ENCODE measurements at regions not wholly inside any gene's neighbourhood (a gene's known extent, or its start where the extent isn't known, plus 50 kb on each side); places are given as distances from the start of the nearest gene placed in this dataset.

DNA sequence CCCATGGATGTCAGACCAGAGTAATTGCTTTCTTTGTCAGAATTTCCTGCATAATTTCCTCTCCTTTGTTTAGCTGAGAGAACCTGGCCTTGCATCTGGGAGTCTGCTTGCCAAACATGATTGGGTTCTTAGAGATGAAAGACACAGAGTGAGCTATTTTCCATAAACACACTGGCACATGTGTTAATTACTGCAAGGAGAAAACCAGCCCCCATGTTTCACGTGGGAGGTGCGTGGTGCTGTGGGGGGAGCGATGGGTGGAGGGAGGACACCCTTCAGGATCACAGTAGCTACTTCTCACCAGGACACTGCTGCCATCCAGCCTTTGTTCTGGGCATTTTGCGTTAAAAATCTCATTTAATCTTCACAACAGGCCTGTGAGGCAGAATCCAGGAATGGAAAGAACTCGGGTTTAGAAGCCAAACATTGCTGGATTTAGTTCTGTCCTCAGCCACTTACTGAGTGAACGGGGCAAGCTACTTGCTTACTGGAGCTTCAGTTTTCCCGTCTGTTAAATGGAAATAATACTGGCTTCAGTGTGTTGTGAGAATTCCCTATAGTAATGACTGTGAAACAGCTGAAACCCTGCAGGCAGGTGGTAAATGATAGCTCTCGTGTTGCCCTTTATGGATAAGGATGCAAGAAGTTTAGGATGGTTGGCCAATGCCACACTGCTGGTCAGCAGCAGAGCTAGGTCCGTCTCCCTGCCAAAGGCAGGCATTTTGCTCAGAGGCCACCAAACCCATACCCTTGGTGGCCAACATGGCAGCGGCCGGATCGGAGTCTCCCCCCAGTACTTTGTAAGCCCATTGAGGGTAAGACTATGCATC is 100.1 kb upstream of the ASAP2 start:
- no peak for DNase-seq (ENCODE audit: low read depth in 2 of 2, low spot score in 1 of 2)

DNA sequence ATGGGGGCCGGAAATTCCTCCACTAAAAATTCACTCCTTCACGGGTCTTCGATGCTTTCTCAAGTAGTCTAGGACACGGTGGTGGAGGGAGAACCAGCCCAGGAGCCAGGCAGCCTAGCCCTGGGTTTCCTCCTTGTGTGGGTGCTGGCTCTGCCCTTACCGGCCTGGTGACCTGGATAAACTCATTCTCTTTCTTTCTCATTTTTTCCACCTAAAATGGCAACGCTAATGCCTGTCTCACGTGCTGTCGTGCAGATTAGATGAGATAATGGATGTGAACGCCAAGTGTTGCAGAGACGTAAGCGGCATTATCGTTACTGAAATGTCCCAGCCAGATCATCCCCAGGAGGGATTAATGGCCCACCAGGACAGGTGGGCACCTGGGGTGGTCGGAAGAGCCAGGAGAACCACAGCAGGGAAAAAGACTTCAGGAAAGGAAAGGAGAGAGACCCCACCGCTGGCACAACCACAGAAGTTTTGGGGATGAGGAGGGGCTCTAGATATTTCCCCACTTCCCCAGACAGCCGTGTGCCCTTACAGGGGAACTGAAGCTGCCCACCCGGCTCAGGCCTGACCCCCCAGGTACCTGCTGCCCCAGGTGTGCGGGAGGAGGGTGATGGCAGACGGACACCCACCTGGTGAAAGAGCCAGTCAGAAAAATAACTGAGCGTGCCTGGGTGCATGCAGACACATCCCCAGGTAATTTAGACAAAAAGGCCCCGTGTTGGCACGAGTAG is 100.8 kb upstream of the ASAP2 start:
- DNase-seq (ENCODE audit: low read depth in 2 of 2, low spot score in 1 of 2) = no peak

DNA sequence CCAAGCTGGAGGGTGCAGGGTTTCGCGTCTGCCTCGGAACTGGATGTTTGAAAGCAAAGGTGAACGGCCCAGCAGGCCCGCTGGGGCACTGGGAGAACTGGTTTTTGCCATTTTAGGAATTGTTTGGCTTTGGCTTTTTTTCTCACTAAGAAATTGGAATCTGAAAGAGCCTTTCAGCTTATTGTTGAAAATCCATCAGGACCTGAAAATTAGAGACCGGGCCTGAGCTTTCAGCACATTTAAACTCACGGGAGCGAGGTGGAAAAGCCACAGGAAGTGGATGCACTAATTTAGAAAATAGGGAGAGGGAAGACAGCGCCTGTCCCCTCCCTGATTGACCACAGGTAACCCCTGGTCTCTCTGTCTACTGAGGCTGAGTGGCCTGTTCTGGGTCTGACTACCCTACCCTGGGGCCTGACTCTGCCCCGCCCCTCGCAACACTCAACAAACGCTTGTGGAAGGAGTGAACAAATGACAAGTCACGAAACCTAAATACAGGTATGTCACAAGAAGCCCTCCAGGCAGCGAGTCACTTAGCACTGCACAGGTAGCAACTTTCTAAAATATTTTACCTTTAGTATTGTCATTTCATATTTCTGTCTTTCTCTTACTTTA is 100.3 kb upstream of the MBOAT2 start:
- DNase-seq (ENCODE audit: low read depth in 2 of 2, low spot score in 1 of 2) = no peak

DNA sequence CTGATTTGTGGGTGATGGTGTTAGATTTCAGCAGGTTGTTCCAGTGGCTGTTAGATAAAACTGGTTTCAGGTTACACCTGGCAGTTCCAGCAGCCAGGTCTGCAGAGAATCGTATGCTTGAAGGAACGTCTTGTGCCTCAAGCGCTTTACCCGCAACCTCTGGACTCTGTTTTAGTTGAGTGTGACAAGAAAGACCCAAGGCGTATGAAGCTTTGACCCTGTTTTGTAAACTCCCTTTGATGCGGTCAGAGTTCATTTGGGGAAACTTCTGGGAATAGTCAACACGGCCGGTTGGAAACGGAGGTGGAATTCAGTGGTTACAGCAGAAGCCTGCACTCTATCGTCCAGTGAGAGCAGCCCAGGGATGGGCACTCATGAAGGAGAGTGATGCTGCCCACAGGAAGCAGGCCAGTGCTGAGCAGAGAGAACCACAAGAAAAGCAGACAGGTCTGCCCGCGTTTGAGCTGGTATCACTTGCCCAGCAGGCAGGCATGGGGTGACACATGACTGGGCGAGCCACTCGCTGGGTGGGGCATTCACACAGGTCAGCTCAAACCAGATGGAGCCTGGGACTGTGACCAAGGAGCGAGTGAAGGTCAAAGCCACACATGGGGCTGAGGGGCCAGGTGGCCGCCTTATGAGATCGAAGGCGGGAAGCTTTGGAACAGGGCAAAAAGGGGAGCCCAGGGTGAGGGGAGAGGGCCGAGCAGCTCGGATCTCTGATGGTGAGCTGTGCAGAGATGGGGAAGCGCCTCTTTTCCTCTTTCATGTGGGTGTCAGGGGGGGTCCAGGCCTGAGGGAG is 99.6 kb upstream of the MBOAT2 start:
- no peak for DNase-seq (ENCODE audit: low read depth in 2 of 2, low spot score in 1 of 2)

DNA sequence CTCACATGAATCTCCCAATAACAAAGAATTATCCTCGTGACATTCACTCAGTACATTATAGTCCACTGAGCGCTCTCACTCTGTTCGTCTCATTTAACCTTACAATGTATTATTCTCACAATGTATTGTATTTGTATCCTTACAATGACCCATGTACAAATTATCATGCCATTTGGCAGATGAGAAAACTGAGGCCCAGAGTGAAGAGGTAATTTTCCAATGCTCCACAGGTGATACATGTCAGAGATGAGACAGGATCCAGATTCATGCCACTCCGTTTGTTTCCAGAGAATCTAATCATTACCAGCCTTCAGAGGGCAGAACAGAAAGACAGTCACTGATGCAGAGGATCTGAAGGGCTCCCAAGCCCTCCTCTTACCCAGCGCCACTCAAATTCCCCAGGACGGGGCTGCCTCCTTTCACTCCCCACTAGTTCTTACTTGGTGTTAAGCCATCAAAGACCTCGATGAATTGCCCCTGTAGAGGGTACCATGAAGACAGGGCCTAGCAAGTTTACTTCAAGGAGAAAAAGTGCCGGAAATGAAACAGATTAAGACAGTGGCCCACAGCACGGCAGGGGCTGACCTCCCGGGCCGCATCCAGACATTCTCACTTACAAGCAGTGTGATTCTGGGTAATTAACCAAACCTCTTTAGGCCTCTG is 98.4 kb upstream of the MBOAT2 start:
- no peak for DNase-seq (ENCODE audit: low read depth in 2 of 2, low spot score in 1 of 2)

DNA sequence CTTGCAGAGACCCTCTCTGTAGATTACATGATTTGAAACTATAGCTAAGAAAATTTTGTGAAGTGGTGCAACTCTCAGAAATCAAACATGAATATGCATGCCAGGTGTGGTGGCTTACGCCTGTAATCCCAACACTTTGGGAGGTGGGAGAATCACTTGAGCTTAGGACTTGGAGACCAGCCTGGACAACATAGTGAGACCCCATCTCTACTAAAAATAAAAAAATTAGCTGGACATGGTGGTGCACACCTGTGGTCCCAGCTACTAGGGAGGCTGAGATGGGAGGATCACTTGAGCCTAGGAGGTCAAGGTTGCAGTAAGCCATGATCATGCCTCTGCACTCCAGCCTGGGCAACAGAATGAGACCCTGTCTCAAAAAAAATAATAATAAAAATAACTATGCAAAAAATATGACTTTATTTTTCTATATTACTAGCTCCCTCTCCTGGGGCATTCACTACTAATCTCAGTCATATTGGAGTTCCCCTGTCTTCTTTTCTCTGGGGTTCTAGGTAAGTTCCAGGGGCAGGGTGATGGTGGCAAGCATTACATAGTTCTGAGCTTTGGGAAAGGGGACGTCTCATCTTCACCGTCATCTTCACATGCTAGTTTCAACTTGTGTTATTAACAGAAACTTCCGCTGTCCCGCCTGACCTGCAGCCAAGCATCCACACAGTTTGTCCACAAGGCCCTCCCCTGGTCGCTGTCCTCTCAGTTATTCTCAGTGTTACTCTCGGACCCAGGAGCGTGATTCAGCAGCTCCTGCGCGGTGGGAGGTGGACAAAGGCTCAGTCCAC is 96.8 kb upstream of the MBOAT2 start:
- no peak for DNase-seq (ENCODE audit: low read depth in 2 of 2, low spot score in 1 of 2)

DNA sequence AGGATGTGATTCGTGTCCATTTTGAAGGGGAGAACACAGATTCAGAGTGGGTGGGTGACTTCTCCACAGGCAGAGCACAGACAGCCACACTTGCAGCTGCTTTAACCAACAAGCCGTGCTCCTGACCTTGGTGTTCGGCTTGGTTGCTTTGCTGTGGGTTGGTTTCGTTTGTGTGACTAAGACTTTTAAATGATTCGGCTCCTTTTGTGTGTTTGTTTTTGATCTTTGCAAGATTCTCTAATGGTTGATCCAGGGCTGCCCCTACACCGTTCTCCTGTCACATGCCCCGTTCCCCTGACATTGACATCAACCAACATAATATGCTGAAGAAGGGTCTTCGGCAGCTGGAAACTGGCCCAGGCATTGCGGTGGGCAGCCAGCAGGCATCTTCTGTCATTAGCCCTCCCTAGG is 95.9 kb upstream of the MBOAT2 start:
- DNase-seq (ENCODE audit: low read depth in 2 of 2, low spot score in 1 of 2) = no peak

DNA sequence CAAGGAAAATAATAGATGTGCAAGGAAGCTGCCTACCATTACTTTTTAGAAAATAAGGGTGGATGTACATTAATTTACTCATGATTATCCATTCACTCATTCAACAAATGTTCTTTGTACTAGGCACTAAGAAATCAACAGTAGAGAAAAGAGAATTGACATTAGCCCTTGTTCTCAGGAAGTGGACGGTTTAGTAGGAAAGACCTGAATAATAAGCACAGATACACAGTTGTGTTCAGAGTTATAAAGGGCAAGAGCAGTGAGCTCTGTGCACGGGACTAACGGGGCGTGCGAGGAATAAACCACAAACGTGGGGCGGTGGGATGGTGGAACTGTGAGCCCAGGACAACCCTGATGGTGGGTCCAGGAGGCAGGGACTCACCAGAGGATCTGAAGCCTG is 94.4 kb upstream of the MBOAT2 start:
- no peak for DNase-seq (ENCODE audit: low read depth in 2 of 2, low spot score in 1 of 2)

DNA sequence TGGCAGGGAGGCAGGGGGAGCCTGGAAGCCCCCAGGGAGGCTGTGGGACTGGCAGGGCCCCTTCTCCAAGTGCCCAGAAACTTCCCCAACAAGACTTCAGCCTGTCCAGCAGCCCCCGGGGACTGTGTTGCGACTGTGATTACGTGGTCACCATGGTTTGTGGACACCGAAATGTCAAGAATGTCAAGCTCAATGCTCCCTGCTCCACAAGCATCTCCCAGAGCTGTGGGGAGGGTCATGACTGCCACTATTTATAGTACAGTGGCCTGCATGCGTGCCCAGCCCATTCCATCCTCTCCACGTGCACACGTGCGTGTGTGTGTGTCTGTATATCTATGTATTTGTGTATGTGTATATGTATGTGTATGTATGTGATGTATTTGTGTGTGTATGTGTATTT is 93.8 kb upstream of the MBOAT2 start:
- DNase-seq (ENCODE audit: low read depth in 2 of 2, low spot score in 1 of 2) = no peak

DNA sequence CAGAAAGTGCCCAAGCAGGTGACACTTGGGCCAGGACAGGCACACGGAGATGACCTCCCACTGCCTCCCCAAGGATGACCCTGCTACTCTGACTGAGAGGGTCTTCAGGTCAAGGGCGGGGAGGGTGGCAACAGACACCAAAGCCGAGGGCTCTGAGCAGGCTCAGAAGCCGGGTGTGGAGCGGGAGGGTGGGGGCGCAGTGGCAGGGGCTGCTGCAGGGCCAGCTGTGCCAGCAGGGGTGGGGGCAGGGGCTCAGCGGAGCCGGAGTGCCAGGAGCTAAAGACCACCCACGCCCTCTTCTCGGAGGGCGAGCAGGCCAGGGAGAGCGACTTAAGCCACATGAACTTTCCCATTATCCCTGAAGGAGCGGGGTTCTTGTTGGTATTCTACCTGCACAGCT is 93.3 kb upstream of the MBOAT2 start:
- no peak for DNase-seq (ENCODE audit: low read depth in 2 of 2, low spot score in 1 of 2)

DNA sequence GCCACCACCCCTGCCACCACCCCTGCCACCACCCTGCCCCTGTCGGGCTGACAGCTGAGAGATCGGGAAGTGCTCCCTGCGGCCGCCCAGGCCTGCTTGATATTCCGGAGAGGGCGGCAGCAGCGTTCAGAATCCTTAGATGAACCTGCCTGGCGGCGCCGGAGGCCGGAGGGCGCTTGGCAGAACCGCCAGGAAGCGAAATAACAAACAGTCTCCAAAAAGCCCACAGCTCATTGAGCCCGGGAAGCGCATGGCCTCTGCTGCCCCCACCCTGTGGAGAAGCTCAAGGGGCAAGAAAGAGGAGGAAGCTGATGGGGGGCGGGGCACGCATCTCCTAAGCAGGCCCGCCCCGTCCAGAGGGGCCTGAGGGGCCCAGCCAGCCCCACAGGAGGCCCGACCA is 92.2 kb upstream of the MBOAT2 start:
- no peak for DNase-seq (ENCODE audit: low read depth in 2 of 2, low spot score in 1 of 2)

DNA sequence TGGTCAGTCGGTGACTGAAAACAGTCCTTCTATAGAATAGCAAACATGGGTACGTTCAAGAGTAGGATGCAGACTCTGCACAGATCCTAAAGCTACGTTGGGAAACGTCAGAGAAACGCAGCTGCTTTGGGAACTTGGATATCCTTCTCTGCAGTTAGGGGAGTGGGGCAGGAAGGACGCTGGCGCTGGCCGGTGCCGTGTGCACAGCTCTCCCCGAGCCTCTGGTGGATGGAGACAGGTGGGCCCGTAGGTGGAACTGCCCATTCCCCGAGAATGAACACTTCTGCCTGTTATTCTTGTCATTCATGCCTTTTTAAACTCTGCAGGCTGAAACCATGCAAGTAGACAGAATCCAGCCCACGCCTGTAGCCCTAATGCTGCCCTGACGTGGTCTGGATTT is 91.7 kb upstream of the MBOAT2 start:
- no peak for DNase-seq (ENCODE audit: low read depth in 2 of 2, low spot score in 1 of 2)

DNA sequence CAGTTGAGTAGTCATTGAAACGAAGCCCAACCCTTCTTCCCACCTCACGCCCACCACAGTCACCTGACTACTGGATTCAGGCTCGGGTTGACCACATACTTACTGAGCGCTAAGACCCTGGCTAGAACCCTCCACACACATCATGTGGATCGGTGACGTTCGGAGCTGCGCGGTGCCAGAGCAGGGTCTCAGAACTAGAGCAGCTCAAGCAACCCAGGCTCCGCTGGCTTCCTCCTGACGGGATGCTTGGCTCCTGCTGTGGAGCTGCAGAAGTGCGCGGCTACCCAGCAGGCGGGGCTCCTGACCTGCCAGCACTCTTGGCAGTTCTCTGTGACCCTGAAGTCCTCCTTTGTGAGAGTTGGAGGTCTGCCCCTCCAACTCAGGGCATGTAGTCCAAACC is 90.6 kb upstream of the MBOAT2 start:
- no peak for DNase-seq (ENCODE audit: low read depth in 2 of 2, low spot score in 1 of 2)

DNA sequence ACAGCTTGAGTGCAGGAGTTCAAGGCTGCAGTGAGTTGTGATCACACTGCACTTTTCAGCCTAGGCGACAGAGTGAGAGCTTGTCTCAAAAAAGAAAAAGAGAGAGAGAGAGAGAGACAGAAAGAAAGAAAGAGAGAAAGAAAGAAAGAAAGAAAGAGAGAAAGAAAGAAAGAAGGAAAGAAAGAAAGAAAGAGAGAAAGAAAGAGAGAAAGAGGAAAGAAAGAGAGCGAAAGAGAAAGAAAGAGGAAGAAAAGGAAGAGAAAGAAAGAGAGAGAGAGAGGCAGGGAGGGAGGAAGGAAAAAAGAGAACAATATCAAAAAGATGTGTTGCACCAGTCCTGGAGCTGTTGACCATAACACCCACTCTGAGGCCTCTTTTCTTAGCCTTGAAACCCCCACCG is 89.8 kb upstream of the MBOAT2 start:
- DNase-seq (ENCODE audit: low read depth in 2 of 2, low spot score in 1 of 2) = no peak

DNA sequence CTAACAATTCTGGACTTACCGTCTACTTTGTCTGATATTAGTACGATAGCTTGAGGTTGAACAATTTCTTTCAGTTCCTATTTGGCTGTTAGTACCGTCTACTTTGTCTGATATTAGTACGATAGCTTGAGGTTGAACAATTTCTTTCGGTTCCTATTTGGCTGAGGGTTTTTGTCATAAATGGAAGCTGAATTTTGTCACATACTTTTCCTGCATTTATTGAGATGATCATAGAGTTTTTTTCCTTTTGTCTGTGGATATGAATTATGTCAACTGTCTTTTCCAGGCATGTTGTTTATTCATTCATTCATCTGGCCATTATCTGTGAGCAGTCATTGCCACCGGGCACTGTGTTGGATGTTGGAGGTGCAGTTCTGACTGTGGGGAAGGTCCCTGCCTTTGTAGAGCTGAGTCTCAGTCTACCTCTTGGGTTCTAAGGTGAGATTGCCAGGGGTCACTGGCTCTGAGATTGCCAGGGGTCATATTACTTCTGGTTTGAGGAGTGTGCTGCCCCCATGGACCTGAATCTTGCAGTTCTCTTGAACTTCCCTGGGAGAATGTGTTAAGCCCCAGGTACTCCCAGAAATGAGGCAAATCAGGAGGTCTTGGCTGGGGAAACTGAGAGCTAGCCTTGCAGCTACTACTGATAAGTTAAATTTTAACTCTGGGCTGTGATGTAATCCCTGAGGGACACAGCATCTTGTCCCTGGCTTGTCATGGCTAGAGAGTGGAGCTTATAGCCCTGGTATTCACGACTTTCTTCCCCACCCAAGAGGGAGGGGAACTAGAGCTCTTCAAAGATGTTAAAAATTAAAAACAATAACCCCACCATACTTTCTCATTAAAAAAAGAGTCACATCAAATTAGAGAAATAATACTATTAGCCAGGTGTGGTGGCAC is 89.1 kb upstream of the MBOAT2 start:
- no peak for DNase-seq (ENCODE audit: low read depth in 2 of 2, low spot score in 1 of 2)

DNA sequence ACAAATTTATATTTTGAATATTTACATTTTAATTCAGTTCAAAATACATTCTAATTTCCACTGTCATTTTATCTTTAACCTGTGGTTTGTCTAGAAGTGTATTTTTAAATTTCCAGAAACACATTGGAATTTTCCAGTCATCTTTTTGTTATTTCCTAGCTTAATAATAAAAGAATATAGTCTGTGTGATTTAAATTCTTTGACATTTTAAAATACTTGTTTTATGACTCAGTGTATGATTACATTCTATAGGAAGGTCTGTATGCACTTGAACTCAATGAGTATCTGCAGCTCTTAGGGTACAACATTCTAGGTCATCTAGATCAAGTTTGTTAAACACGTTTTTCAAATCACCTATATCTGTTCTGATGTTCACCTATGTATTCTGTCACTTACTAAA is 88.3 kb upstream of the MBOAT2 start:
- no peak for DNase-seq (ENCODE audit: low read depth in 2 of 2, low spot score in 1 of 2)

DNA sequence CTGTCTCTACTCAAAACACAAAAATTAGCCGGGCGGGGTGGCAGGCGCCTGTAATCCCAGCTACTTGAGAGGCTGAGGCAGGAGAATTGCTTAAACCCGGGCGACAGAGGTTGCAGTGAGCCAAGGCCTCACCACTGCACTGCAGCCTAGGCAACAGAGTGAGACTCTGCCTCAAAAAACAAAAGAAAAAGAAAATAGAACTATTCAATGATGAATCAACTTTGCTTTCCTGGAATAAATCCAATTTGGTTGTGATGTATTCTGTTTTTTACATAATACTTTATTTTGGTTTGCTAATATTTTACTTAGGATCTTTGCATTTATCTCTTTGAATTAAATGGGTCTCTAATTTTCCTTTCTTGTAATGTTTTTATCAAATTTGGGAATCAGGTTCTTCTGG is 86.3 kb upstream of the MBOAT2 start:
- DNase-seq (ENCODE audit: low read depth in 2 of 2, low spot score in 1 of 2) = no peak

DNA sequence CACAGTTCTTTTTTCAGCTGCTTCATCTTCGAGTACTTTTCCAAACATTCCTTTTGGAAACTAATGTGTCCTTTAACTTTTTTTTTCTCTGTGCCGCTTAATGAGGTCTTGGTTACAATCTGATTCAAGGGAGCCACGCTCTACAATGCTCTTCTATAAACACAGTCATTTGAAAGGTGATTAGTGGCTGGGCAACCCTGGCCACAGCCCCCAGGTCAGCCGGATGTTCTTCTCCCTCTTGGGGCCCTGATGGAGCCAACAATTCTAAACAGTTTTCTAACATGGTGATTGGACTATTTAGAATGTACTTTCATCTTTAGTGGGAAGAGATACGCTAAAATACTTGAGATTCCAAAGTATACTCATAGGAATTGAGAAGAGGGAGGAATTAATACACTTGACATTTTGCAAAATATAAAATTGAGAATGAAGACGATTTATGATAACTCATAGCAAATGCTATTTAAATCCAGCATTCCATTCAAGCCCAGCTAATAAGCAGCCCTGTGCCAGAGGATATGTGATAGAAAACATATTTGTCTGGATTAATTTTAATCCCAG is 83.7 kb upstream of the MBOAT2 start:
- no peak for DNase-seq (ENCODE audit: low read depth in 2 of 2, low spot score in 1 of 2)

DNA sequence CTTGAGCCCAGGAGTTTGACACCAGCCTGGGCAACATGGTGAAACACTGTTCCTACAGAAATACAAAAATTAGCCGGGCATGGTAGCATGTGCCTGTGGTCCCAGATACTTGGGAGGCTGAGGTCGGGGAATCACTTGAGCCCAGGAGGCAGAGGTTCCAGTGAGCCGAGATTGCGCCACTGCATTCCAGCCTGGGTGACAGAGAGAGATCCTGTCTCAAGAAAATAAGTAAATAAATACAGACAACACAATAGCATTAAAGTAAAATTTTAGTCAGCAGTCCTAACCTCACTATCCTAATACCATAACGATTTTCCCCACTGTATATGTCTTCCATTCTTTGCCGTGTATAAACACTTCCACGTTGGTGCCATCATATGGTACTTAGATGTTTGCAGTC is 83.0 kb upstream of the MBOAT2 start:
- no peak for DNase-seq (ENCODE audit: low read depth in 2 of 2, low spot score in 1 of 2)

All from stimulated activated CD8-positive, alpha-beta memory T cell treated with anti-CD3 and anti-CD28 coated beads, Interleukin-4, amount 100 ng/mL, for 1 hour (primary cell).